Lower lobe of right lung (tissue), 2 donors: ENCODE measurements at regions not wholly inside any gene's neighbourhood (a gene's known extent, or its start where the extent isn't known, plus 50 kb on each side); places are given as distances from the start of the nearest gene placed in this dataset.

Experiments used
- ATAC-seq, 2 donors: fragments of 200-7000 bp; cut with Tn5 transposase; one replicate each; pipeline ENCODE4 v1.9.1; 2020 to 2022; ENCODE audit warnings: mild to moderate bottlenecking in 2 of 2, moderate library complexity in 2 of 2
- DNase-seq: peaks from one replicate; pipeline ENCODE4 v3.0.0-alpha.2; 2020
- H3K27ac ChIP-seq: fragments of 200-600 bp; one replicate; pipeline ENCODE4 v1.8.0; 2022
- H3K27me3 ChIP-seq: fragments of 200-600 bp; one replicate; pipeline ENCODE4 v1.8.0; 2022; ENCODE audit warnings: low read depth
- H3K36me3 ChIP-seq: fragments of 200-600 bp; one replicate; pipeline ENCODE4 v1.8.0; 2022; ENCODE audit warnings: mild to moderate bottlenecking
- H3K4me1 ChIP-seq: fragments of 200-600 bp; one replicate; pipeline ENCODE4 v1.8.0; 2022
- H3K4me3 ChIP-seq: fragments of 200-600 bp; one replicate; pipeline ENCODE4 v1.8.0; 2022; ENCODE audit warnings: mild to moderate bottlenecking
- H3K9me3 ChIP-seq: fragments of 200-600 bp; one replicate; pipeline ENCODE4 v1.8.0; 2022
- intact Hi-C: fragments of 100-400 bp; cut with DNase I; formaldehyde crosslinking; loops from one replicate; pipeline ENCODE4 v1.11.0; 2022
- TF ChIP-seq, protein P1 (sequence below): fragments of 200-600 bp; IDR thresholded peaks from one replicate; pipeline ENCODE4 v1.8.0; 2022; ENCODE audit warnings: antibody characterized with exemption, mild to moderate bottlenecking
- donor health status: DM: no; HTN: yes; CAD: no; lungs with severe emphysema.

DNA sequence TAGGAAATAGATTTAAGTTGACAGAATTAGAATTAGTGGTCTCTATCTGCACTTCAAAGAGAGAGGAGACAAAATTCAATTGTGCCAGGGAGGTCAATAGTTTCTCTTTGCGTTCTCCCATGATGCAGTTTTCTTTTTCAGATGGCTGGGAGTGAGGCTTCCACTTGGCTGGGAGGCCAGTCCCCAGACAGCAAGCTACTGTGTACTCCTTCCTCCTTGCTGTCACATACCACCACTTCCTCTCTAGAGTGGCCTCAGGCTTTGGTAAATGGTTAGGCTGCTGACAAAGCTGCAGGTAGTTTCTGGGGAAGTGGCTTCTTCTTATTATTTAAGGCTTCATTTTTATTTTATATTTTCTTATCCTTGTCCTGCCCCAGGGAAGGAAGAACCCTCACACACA lies 106.2 kb upstream of the HS3ST4 start:
- DNase-seq (no peak), ATAC-seq (no peak)
- intact Hi-C loops: no loop called here
- no peaks in the 10 kb centered on the region for H3K9me3 ChIP-seq
- no peaks in the 10 kb centered on the region for H3K4me1 ChIP-seq
- no peak overlapping the region for H3K4me3 ChIP-seq
- no peaks in the 10 kb centered on the region for H3K36me3 ChIP-seq
- no peaks in the 10 kb centered on the region for H3K27me3 ChIP-seq
- no peak overlapping the region for H3K27ac ChIP-seq
- TF ChIP-seq, protein P1, sequence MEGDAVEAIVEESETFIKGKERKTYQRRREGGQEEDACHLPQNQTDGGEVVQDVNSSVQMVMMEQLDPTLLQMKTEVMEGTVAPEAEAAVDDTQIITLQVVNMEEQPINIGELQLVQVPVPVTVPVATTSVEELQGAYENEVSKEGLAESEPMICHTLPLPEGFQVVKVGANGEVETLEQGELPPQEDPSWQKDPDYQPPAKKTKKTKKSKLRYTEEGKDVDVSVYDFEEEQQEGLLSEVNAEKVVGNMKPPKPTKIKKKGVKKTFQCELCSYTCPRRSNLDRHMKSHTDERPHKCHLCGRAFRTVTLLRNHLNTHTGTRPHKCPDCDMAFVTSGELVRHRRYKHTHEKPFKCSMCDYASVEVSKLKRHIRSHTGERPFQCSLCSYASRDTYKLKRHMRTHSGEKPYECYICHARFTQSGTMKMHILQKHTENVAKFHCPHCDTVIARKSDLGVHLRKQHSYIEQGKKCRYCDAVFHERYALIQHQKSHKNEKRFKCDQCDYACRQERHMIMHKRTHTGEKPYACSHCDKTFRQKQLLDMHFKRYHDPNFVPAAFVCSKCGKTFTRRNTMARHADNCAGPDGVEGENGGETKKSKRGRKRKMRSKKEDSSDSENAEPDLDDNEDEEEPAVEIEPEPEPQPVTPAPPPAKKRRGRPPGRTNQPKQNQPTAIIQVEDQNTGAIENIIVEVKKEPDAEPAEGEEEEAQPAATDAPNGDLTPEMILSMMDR: no peak

DNA sequence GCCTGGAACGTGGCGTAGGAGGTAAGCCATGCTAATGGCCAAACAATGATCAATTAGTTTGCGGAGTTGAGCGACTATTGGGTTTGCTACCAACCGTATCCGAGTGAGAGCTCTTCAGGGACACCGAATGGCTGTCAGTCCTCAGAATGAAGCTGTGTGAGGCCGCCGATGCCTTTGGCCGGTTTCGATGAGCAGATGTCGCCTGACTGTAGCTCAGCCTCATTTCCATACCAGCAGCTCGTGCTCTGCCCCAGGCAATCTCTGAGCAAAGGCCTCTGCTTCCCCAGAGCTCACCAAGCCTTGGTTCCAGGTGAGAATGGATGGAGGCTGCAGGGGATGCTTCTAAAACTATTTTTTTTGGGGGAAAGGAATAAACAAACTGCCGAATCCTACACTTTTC lies 111.7 kb upstream of the HS3ST4 start:
- Histone ChIP-seq H3K4me3 (no peak overlapping the region), H3K4me1 (no peaks in the 10 kb centered on the region), H3K27me3 (no peaks in the 10 kb centered on the region), H3K36me3 (no peaks in the 10 kb centered on the region), H3K27ac (no peak overlapping the region), H3K9me3 (no peaks in the 10 kb centered on the region)
- intact Hi-C loops: no loop called here
- no peak for DNase-seq
- no peak for ATAC-seq
- TF ChIP-seq, protein P1: no peak

DNA sequence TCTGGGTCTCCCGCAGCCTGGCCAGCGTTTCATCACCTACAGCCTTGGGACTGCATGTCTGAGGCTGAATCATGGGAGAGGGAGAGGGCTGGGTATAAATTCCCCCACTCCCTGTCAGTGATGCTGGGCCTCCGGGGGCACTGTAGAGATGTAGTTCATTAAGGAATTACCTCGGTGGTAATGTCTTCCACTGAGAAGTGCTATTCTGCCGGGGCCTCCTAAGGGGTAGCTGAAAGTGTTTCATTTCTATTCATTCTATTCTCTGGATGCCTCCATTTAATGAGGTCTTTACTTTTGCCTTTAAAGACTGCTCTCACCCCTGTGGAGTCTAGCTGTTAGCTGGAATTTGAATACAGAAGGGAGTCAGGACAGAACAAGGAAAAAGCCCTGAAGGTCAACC lies 116.4 kb upstream of the HS3ST4 start:
- DNase-seq (no peak), ATAC-seq (no peak)
- no peaks in the 10 kb centered on the region for H3K9me3 ChIP-seq
- H3K27ac ChIP-seq: no peak overlapping the region
- TF ChIP-seq, protein P1: no peak
- H3K36me3 ChIP-seq: no peaks in the 10 kb centered on the region
- no peaks in the 10 kb centered on the region for H3K4me1 ChIP-seq
- H3K27me3 ChIP-seq: no peaks in the 10 kb centered on the region
- no peak overlapping the region for H3K4me3 ChIP-seq
- intact Hi-C loops: no loop called here

DNA sequence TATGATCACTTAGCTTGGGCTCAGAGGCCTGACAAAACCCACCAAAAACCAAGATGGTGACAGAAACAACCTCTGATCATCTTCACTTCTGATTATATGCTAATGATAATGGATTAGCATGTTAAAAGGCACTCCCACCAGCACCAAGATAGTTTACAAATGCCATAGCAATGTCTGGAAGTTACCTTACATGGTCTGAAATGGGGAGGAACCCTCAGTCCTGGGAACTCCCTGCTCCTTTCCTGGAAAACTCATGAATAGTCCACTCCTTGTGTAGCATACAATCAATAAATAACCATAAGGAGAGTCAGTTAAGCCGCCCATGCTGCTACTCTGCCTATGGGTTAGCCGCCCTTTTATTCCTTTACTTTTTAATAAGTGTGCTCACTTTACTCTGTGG lies 120.0 kb upstream of the HS3ST4 start:
- Histone ChIP-seq H3K4me3 (no peak overlapping the region), H3K9me3 (no peaks in the 10 kb centered on the region), H3K27ac (no peak overlapping the region), H3K4me1 (no peaks in the 10 kb centered on the region), H3K36me3 (no peaks in the 10 kb centered on the region), H3K27me3 (no peaks in the 10 kb centered on the region)
- DNase-seq (no peak), ATAC-seq (no peak)
- intact Hi-C loops: no loop called here
- TF ChIP-seq, protein P1: no peak

DNA sequence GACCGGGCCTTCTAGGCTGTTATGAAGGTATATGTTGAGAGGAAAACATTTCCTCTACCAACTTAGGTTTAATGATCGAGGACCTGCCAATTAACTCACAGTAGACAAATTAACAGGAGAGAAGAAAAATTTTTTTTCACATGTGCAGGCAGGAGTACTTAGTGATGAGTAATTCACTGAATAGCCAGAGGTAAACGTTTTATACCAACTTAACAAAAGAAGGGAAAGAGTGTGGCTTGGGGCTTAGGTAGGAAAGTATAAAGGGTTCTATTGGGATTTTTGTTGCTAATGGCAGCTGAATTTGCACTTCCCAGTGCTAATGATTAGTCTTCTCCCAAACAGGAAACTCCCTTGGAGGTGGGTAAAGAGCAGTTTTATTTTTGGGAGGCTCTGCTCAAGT lies 121.6 kb upstream of the HS3ST4 start:
- no peak overlapping the region for H3K27ac ChIP-seq
- no peaks in the 10 kb centered on the region for H3K9me3 ChIP-seq
- DNase-seq (no peak), ATAC-seq (no peak)
- no peaks in the 10 kb centered on the region for H3K4me1 ChIP-seq
- no peaks in the 10 kb centered on the region for H3K36me3 ChIP-seq
- no peak overlapping the region for H3K4me3 ChIP-seq
- intact Hi-C loops: no loop called here
- TF ChIP-seq, protein P1: no peak
- H3K27me3 ChIP-seq: no peaks in the 10 kb centered on the region

DNA sequence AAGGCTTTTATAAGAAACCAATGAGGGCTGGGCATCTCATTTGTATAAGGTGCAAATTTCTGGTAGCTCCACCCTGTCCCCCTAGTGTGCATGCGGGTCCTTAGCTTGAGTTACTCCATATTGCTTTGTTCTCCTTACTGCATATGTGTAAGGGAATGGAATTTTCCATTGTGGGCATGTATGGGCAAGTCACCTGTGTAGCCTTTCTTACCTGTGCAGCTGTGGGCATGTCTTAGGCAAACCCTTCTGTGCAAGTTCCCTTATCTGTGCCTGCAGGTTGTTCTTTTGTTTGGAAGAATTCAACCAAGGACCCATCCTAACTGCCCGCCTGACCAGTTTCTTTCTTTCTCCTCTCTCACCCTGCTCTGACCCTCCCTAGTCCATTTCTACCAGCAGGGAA lies 122.8 kb upstream of the HS3ST4 start:
- TF ChIP-seq, protein P1: no peak
- Histone ChIP-seq H3K27me3 (no peaks in the 10 kb centered on the region), H3K27ac (no peak overlapping the region), H3K36me3 (no peaks in the 10 kb centered on the region), H3K9me3 (no peaks in the 10 kb centered on the region), H3K4me1 (no peaks in the 10 kb centered on the region), H3K4me3 (no peak overlapping the region)
- DNase-seq: no peak
- no peak for ATAC-seq
- intact Hi-C loops: no loop called here
